ENCODE measurements at regions not wholly inside any gene's neighbourhood (a gene's known extent, or its start where the extent isn't known, plus 50 kb on each side); places are given as distances from the start of the nearest gene placed in this dataset.

DNA sequence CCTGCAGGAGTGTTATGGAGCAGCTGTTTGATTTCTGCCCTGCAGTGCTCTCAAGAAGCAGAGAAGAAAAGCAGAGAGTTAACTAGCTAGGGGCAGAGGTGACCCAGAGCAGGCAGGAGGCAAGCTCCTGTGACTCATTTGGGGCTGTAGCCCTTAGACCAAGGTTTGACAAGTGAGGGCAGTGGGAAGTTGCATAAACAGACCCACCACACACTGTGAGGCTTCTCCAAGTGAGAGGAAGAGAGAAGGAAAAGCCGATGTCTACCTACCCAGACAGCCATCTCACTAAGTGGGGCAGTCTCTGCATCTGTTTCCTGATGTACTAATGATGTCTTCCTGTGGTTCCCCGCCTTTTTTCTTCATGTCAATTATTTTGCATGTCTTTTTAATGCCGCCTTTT, 159.9 kb upstream of the NR5A2 start:
- TF ChIP-seq, protein P1, sequence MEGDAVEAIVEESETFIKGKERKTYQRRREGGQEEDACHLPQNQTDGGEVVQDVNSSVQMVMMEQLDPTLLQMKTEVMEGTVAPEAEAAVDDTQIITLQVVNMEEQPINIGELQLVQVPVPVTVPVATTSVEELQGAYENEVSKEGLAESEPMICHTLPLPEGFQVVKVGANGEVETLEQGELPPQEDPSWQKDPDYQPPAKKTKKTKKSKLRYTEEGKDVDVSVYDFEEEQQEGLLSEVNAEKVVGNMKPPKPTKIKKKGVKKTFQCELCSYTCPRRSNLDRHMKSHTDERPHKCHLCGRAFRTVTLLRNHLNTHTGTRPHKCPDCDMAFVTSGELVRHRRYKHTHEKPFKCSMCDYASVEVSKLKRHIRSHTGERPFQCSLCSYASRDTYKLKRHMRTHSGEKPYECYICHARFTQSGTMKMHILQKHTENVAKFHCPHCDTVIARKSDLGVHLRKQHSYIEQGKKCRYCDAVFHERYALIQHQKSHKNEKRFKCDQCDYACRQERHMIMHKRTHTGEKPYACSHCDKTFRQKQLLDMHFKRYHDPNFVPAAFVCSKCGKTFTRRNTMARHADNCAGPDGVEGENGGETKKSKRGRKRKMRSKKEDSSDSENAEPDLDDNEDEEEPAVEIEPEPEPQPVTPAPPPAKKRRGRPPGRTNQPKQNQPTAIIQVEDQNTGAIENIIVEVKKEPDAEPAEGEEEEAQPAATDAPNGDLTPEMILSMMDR (conservative IDR thresholded peaks at IDR 0.05; ENCODE audit: low read length): no peak
- no peak for DNase-seq (ENCODE audit: low read depth)
- H3K4me3 ChIP-seq (ENCODE audit: low read length): no peak overlapping the region

DNA sequence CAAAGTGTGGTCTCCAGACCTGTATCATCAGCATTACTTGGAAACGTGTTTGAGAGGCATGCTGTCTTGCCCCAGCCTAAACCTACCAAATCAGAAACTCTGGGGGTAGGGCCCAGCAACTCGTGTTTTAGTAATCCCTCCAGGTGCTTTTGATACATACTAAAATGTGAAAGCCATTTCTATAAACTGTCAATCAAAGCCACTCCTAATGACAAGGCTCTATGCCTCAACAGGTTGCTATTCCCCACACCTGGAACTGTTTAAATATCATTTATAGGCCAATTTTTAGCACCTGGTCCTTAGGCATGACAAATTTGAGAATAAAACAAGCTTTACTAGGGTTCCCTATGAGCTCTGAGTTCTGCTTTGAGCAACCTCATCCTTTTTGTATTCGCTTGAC, 158.7 kb upstream of the NR5A2 start:
- H3K4me3 ChIP-seq (ENCODE audit: low read length): no peak overlapping the region
- TF ChIP-seq, protein P1 (conservative IDR thresholded peaks at IDR 0.05; ENCODE audit: low read length): no peak
- DNase-seq (ENCODE audit: low read depth): no peak

DNA sequence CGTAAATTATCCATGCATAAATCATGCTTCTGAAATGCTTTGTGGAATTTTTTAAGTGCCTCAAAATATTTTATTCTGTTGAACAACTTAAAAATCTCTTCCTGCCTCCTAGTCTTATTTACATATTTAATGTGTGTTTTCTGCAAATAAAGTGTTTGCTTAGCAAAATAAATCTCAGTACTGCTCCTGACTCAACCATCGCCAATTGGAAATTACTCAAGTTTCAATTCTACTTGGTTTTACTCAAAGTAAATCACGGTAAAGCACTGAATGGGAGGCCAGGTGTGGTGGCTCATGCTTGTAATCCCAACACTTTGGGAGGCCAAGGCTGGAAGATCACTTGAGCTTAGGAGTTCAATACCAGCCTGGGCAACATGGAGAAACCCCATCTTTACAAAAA, 152.2 kb upstream of the NR5A2 start:
- no peak overlapping the region for H3K4me3 ChIP-seq (ENCODE audit: low read length)
- no peak for DNase-seq (ENCODE audit: low read depth)
- TF ChIP-seq, protein P1 (conservative IDR thresholded peaks at IDR 0.05; ENCODE audit: low read length): no peak

DNA sequence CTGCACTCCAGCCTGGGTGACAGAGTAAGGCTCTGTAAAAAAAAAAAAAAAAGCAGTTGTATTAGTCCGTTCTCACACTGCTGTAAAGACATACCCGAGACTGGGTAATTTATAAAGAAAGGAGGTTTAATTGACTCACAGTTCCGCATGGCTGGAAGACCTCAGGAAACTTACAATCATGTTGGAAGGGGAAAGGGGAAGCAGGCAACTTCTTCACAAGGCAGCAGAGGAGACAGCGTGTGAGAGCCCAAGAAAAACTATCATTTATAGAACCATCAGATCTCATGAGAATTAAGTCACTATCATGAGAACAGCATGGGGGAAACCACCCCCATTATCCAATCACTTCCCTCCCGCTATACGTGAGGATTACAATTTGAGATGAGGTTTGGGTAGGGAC, 151.7 kb upstream of the NR5A2 start:
- H3K4me3 ChIP-seq (ENCODE audit: low read length): no peak overlapping the region
- no peak for DNase-seq (ENCODE audit: low read depth)
- TF ChIP-seq, protein P1 (conservative IDR thresholded peaks at IDR 0.05; ENCODE audit: low read length): no peak

DNA sequence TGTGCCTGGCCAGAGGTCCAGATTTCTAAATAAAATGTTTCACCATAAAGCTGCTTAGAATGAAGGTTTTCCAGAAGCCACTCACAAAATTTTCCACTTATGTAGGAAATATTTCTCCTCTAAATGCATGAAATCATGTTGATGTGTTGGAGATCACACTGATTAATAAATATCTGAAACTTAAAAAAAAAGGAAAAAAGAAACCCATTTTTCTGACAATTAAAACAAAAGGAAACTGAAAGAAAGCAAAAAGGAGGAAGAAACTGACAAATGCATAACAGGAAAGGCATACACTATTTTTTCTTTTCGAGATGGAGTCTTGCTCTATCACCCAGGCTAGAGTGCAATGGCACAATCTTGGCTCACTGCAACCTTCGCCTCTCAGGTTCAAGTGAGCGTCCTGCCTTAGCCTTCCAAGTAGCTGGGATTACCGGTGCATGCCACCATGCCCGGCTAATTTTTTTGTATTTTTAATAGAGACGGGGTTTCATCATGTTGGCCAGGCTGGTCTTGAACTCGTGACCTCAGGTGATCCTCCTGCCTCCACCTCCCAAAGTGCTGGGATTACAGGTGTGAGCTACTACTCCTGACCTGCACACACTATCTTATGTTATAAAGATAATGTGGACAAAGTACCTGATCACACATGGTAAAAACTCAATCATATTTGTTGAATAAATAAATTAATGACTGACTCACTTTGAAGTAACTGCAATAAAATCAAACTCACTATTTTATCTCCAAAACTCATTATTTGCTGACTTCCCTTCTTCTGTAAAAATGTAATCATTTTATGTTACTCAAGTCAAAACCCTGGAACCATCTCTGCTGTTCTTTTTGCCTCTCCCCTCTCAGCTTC, 149.8 kb upstream of the NR5A2 start:
- no peak for DNase-seq (ENCODE audit: low read depth)
- no peak overlapping the region for H3K4me3 ChIP-seq (ENCODE audit: low read length)
- TF ChIP-seq, protein P1 (conservative IDR thresholded peaks at IDR 0.05; ENCODE audit: low read length): no peak

DNA sequence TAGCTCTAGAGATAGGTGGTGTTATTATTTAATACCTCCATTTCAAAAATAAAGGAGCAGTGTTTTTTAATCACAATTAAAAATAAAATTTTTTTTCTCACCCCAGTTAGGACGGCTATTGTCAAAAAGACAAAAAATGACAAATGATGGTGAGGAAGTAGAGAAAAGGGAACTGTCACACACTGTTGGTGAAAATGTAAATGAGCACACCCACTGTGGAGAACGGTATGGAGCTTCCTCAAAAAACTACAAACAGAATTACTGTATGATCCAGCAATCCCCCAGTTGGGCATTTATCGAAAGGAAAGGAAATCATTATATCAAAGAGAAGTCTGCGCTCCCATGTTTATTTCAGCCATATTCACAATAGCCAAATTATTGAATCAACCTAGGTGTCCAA, 148.7 kb upstream of the NR5A2 start:
- TF ChIP-seq, protein P1 (conservative IDR thresholded peaks at IDR 0.05; ENCODE audit: low read length): no peak
- no peak for DNase-seq (ENCODE audit: low read depth)

DNA sequence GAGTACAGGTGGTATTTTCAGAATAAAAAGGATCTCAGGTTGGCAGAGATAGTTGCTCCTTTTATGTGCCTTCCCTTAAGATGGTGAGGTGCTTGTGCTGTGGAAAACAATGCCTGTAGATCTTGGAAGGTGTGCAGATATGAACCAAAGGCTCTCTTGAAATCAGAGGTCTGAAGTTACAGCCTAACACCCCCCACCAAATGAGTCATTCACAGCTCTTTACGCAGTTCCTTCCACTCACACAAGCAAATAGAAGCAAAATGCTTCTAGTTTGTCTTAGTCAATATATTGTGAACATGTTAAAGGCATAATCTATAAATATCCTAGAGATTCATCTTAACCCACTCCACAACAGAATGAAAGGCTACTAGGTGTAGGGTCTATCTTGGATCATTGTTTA, 128.9 kb upstream of the NR5A2 start:
- H3K4me3 ChIP-seq (ENCODE audit: low read length): no peak overlapping the region
- TF ChIP-seq, protein P1 (conservative IDR thresholded peaks at IDR 0.05; ENCODE audit: low read length): no peak
- no peak for DNase-seq (ENCODE audit: low read depth)

More for the DNA sequence above, 148.7 kb upstream of the NR5A2 start:
- H3K4me3 ChIP-seq (ENCODE audit: low read length): no peak overlapping the region

All from AG10803 (cell line).